Cardiac fibroblast (primary cell): ENCODE measurements at regions not wholly inside any gene's neighbourhood (a gene's known extent, or its start where the extent isn't known, plus 50 kb on each side); places are given as distances from the start of the nearest gene placed in this dataset.
"Not testable (repeated sequence)": the region's sequence is repeated elsewhere in the genome, so short reads cannot be mapped to it uniquely, and the experiment has no call there.

Source experiments
- DNase-seq, 2 donors: peaks; one replicate each; pipeline versions ENCODE4 v3.0.0 to v3.0.0-alpha.2; 2010; ENCODE audit warnings: low read depth in 2 of 2
- H3K4me3 ChIP-seq, 2 donors: replicated peaks in 1 of 2; 1 replicate in 1 of 2; 2 replicates in 1 of 2; pipeline ENCODE4 v1.5.1; 2011; ENCODE audit warnings: low read depth in 2 of 2, low read length in 2 of 2, mild to moderate bottlenecking in 2 of 2, moderate library complexity in 1 of 2
- TF ChIP-seq, protein P1 (sequence below): IDR thresholded peaks from one replicate; pipeline ENCODE4 v1.5.1; 2011; ENCODE audit warnings: low read depth, mild to moderate bottlenecking, low read length, inconsistent platforms

DNA sequence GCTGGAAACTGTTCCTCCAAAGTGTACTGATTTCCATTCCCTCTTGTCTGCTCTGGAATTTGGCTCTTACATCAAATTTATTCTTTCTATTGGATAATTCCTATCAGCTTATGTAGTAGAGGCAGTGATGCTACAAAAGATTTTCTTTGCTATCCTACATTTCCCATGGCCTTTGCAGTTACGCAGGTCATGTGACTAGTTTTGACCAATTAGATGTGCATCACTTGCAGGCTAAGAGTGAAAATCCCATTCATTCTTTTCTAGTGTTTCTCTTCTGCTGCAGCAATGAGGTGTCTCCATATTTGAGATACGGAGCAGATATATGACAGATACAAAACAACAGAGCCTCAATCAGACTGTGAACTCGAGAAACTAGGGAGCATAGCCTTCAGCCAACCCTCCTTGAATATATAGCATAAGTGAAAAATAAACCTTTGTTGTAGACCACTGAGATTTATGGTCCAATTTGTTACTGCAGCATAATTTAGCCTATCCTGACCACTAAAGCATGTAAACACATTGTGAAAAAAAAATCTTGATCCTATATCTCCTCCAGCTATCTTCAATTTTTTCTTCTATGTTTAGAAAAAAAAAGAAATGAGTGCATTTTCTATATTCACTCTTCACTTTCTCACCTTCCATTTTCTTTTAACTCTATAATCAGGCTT is 102.0 kb downstream of the HNMT start:
- TF ChIP-seq, protein P1, sequence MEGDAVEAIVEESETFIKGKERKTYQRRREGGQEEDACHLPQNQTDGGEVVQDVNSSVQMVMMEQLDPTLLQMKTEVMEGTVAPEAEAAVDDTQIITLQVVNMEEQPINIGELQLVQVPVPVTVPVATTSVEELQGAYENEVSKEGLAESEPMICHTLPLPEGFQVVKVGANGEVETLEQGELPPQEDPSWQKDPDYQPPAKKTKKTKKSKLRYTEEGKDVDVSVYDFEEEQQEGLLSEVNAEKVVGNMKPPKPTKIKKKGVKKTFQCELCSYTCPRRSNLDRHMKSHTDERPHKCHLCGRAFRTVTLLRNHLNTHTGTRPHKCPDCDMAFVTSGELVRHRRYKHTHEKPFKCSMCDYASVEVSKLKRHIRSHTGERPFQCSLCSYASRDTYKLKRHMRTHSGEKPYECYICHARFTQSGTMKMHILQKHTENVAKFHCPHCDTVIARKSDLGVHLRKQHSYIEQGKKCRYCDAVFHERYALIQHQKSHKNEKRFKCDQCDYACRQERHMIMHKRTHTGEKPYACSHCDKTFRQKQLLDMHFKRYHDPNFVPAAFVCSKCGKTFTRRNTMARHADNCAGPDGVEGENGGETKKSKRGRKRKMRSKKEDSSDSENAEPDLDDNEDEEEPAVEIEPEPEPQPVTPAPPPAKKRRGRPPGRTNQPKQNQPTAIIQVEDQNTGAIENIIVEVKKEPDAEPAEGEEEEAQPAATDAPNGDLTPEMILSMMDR = no peak
- no peak for DNase-seq
- no peak overlapping the region for H3K4me3 ChIP-seq

GRCh38 chr2:138066841-138067240 is 102.6 kb downstream of the HNMT start:
- TF ChIP-seq, protein P1 = no peak
- no peak for DNase-seq
- no peak overlapping the region for H3K4me3 ChIP-seq

GRCh38 chr2:138068669-138069068 is 104.4 kb downstream of the HNMT start:
- DNase-seq, H3K4me3 ChIP-seq: not testable (repeated sequence)

- not testable (repeated sequence) for DNase-seq
Observed at GRCh38 chr2:138071042-138071719, 106.9 kb downstream of the HNMT start.

GRCh38 chr2:138071720-138072719 is 107.7 kb downstream of the HNMT start:
- TF ChIP-seq, protein P1 = no peak
- no peak overlapping the region for H3K4me3 ChIP-seq
- peak; percentile 18 to 72 for DNase-seq

More at GRCh38 chr2:138071042-138071719, 106.9 kb downstream of the HNMT start:
- H3K4me3 ChIP-seq = not testable (repeated sequence)

DNA sequence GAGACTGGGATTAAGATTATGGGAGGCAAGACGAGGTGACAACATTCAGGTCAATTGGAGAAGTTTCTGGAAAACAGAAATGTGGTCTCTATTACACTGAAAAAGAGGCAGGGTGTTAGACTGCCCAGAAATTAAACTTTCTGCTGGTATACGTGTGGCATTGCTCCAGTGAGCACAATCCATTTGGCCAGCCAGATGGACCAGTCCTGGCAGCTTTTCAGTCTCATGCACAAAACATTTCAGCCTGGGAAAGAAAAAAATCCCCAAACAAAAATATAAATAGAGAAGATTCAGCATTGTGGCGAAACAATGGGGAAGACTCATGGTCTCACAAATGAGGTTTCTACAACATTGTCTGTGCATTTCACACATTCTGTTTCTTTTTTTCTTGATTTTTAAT is 113.9 kb downstream of the HNMT start:
- H3K4me3 ChIP-seq = no peak overlapping the region
- TF ChIP-seq, protein P1 = no peak
- DNase-seq = peak; percentile 16 to 36

GRCh38 chr2:138079976-138080375 is 115.7 kb downstream of the HNMT start:
- TF ChIP-seq, protein P1 = no peak
- peak in 1 of 2 donors; percentile 29 for DNase-seq
- H3K4me3 ChIP-seq = no peak overlapping the region
